Heart left ventricle (tissue), 13 donors: ENCODE measurements at regions not wholly inside any gene's neighbourhood (a gene's known extent, or its start where the extent isn't known, plus 50 kb on each side); places are given as distances from the start of the nearest gene placed in this dataset.

Source experiments
- POLR2A ChIP-seq, 2 donors: fragments of 450-650 bp; IDR thresholded peaks; one replicate each; pipeline ENCODE4 v1.6.1; 2017; ENCODE audit warnings: antibody characterized with exemption in 2 of 2, mild to moderate bottlenecking in 2 of 2, moderate library complexity in 2 of 2
- TF ChIP-seq, protein P1 (sequence below), 12 donors: fragments of 200-600 bp; sonication (generic) in 4 of 12; IDR thresholded peaks; one replicate each; pipeline versions ENCODE4 v1.5.0 to v1.8.0; 2018 to 2022; ENCODE audit warnings: antibody characterized with exemption in 12 of 12, mild to moderate bottlenecking in 5 of 12
- donor health status: ischemic (EF 13 %, LVEDD 7.1; RV severe dilation, severe dysfunction).
- donor health status: DM: no; HTN: yes; CAD: no.
- donor health status: DM: no; HTN: no; CAD: no.
- donor health status: ischemic (EF 25% LVEDD 6.9; RV normal size, moderate dysfunction).
- donor health status: ischemic (EF 25% LVEDD 5.7; RV mildly dilated, moderate dysfunction).
- donor health status: ischemic (EF 35%, LVEDD 5.7; RV mildly dilated, moderate dysfunction).
- donor health status: nonischemic (EF 11% LVEDD 7.7; RV severe dilation, severe dysfunction).
- donor health status: DM: yes; HTN: yes; CAD: no.
- donor health status: PGD.
- donor health status: ischemic (EF 29% LVEDD 5.4; RV normal size, mild dysfunction).
- donor health status: nonischemic (EF 23%, LVEDD 6.1; RV moderate dilation, normal function).

DNA sequence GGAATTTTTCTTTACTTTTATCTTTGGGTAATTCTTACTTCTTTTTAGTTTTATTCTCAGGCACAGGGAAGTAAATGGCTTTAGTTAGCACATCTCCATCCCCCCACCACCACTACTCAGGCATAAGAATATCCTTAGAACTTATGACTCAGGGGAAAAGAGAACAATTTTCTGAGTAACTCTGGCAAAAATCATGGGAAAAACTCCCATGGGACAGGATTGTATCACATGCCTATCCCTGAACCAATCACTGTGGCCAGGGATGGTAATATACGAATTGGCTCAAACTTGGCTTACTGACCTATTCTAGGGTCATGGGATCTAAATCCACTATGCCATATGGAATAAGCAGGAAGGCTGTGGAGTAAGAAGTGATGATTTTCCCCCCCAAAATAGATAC, 339.1 kb downstream of the BTBD3 start:
- TF ChIP-seq, protein P1, sequence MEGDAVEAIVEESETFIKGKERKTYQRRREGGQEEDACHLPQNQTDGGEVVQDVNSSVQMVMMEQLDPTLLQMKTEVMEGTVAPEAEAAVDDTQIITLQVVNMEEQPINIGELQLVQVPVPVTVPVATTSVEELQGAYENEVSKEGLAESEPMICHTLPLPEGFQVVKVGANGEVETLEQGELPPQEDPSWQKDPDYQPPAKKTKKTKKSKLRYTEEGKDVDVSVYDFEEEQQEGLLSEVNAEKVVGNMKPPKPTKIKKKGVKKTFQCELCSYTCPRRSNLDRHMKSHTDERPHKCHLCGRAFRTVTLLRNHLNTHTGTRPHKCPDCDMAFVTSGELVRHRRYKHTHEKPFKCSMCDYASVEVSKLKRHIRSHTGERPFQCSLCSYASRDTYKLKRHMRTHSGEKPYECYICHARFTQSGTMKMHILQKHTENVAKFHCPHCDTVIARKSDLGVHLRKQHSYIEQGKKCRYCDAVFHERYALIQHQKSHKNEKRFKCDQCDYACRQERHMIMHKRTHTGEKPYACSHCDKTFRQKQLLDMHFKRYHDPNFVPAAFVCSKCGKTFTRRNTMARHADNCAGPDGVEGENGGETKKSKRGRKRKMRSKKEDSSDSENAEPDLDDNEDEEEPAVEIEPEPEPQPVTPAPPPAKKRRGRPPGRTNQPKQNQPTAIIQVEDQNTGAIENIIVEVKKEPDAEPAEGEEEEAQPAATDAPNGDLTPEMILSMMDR (IDR thresholded peaks at IDR 0.05), result no peak
- TF ChIP-seq POLR2A (IDR thresholded peaks at IDR 0.05), result no peak
